SK-N-MC (cell line): ENCODE measurements at regions not wholly inside any gene's neighbourhood (a gene's known extent, or its start where the extent isn't known, plus 50 kb on each side); places are given as distances from the start of the nearest gene placed in this dataset.

Experiments
- EZH2 ChIP-seq: fragments of 200-600 bp; sonication (generic); IDR thresholded peaks from one replicate; pipeline ENCODE4 v1.6.1; 2017; ENCODE audit warnings: antibody characterized with exemption
- POLR2AphosphoS5 ChIP-seq: IDR thresholded peaks from 2 replicates; pipeline ENCODE4 v1.6.1; 2012; ENCODE audit warnings: mild to moderate bottlenecking, low read depth, low read length, borderline replicate concordance

GRCh38 chr12:33581613-33582122 lies 142.0 kb upstream of the SYT10 start:
- TF ChIP-seq EZH2: no peak
- TF ChIP-seq POLR2AphosphoS5: no peak
